Smooth muscle cell (in vitro differentiated cells): ENCODE measurements at regions not wholly inside any gene's neighbourhood (a gene's known extent, or its start where the extent isn't known, plus 50 kb on each side); places are given as distances from the start of the nearest gene placed in this dataset.

Experiments used
- DNase-seq: peaks from one replicate; lab custom pipeline; 2025; ENCODE audit not compliant: unreplicated experiment; lab: John Stamatoyannopoulos, UW
- H2AFZ ChIP-seq: fragments of 200-600 bp; sonication (generic); 2 replicates; pipeline ENCODE4 v1.6.0; 2016; ENCODE audit warnings: antibody characterized with exemption, low read depth, mild to moderate bottlenecking
- H3F3A ChIP-seq: fragments of 200-600 bp; sonication (generic); 2 replicates; pipeline ENCODE4 v1.6.0; 2017; ENCODE audit warnings: antibody characterized with exemption, low read depth
- H3K27ac ChIP-seq: fragments of 200-600 bp; sonication (generic); 2 replicates; pipeline ENCODE4 v1.5.1; 2016; ENCODE audit warnings: low read depth, mild to moderate bottlenecking
- H3K27me3 ChIP-seq: fragments of 200-600 bp; sonication (generic); 2 replicates; pipeline ENCODE4 v1.6.1; 2016; ENCODE audit warnings: low read depth, mild to moderate bottlenecking
- H3K36me3 ChIP-seq: fragments of 200-600 bp; sonication (generic); 2 replicates; pipeline ENCODE4 v1.5.1; 2016; ENCODE audit warnings: low read depth
- H3K4me1 ChIP-seq: fragments of 200-600 bp; sonication (generic); 2 replicates; pipeline ENCODE4 v1.5.1; 2016; ENCODE audit warnings: low read depth
- H3K4me2 ChIP-seq: fragments of 200-600 bp; sonication (generic); 2 replicates; pipeline ENCODE4 v1.6.0; 2016; ENCODE audit warnings: mild to moderate bottlenecking
- H3K4me3 ChIP-seq: fragments of 200-600 bp; sonication (generic); 2 replicates; pipeline ENCODE4 v1.5.1; 2016; ENCODE audit warnings: mild to moderate bottlenecking
- H3K79me2 ChIP-seq: fragments of 200-600 bp; sonication (generic); 2 replicates; pipeline ENCODE4 v1.6.0; 2016; ENCODE audit warnings: low read depth, mild to moderate bottlenecking
- H3K9ac ChIP-seq: fragments of 200-600 bp; sonication (generic); 2 replicates; pipeline ENCODE4 v1.6.0; 2016; ENCODE audit warnings: low read depth
- H3K9me3 ChIP-seq: fragments of 200-600 bp; sonication (generic); replicated peaks from 2 replicates; pipeline ENCODE4 v1.5.1; 2016; ENCODE audit warnings: low read depth
- H4K20me1 ChIP-seq: fragments of 200-600 bp; sonication (generic); 2 replicates; pipeline ENCODE4 v1.6.0; 2016; ENCODE audit warnings: low read depth
- CTCF ChIP-seq: fragments of 200-600 bp; sonication (generic); IDR thresholded peaks from 2 replicates; pipeline ENCODE4 v1.5.1; 2017; ENCODE audit warnings: borderline replicate concordance, mild to moderate bottlenecking, antibody characterized with exemption; ENCODE audit not compliant: insufficient read depth, poor library complexity, severe bottlenecking
- WGBS: methylation state at CpG from one replicate; pipeline ENCODE4 v1.1.7; 2016; ENCODE audit warnings: low lambda C conversion rate; 5-methylcytosine and 5-hydroxymethylcytosine counted together

- Histone ChIP-seq H3K4me2 (no peak overlapping the region), H3K79me2 (no peaks in the 10 kb centered on the region), H3K4me3 (no peak overlapping the region), H3K9ac (no peak overlapping the region), H2AFZ (no peak overlapping the region), H3F3A (peaks cover 7% of the 10 kb centered on the region), H3K9me3 (no peaks in the 10 kb centered on the region), H3K27ac (no peak overlapping the region), H4K20me1 (no peaks in the 10 kb centered on the region), H3K27me3 (no peaks in the 10 kb centered on the region), H3K36me3 (no peaks in the 10 kb centered on the region), H3K4me1 (peaks cover 4% of the 10 kb centered on the region)
- no peak for TF ChIP-seq CTCF
- WGBS: 90% methylated on average over 9 of the region's 9 CpGs
- DNase-seq: no peak
These were observed 135.4 kb downstream of the TRIB2 start for GRCh38 chr2:12852135-12852534.

- Histone ChIP-seq H3K9me3 (no peaks in the 10 kb centered on the region), H3K27me3 (no peaks in the 10 kb centered on the region), H3K9ac (no peak overlapping the region), H2AFZ (no peak overlapping the region), H3K4me2 (no peak overlapping the region), H3K4me1 (peaks cover 6% of the 10 kb centered on the region), H3K79me2 (no peaks in the 10 kb centered on the region), H3F3A (peaks cover 8% of the 10 kb centered on the region), H4K20me1 (no peaks in the 10 kb centered on the region), H3K36me3 (no peaks in the 10 kb centered on the region), H3K27ac (no peak overlapping the region), H3K4me3 (no peak overlapping the region)
- DNase-seq: no peak
- TF ChIP-seq CTCF: no peak
- WGBS: 82% methylated on average over 28 of the region's 28 CpGs
These were observed 137.3 kb downstream of the TRIB2 start for GRCh38 chr2:12854001-12854530.

GRCh38 chr2:12855508-12855907, 138.8 kb downstream of the TRIB2 start:
- H3F3A ChIP-seq: peaks cover 8% of the 10 kb centered on the region
- H3K27me3 ChIP-seq: no peaks in the 10 kb centered on the region
- DNase-seq: no peak
- no peak overlapping the region for H2AFZ ChIP-seq
- no peaks in the 10 kb centered on the region for H3K36me3 ChIP-seq
- no peaks in the 10 kb centered on the region for H4K20me1 ChIP-seq
- H3K4me2 ChIP-seq: no peak overlapping the region
- H3K27ac ChIP-seq: no peak overlapping the region
- peaks cover 5% of the 10 kb centered on the region for H3K9me3 ChIP-seq
- H3K9ac ChIP-seq: no peak overlapping the region
- H3K4me1 ChIP-seq: peaks cover 6% of the 10 kb centered on the region
- TF ChIP-seq CTCF: no peak
- H3K4me3 ChIP-seq: no peak overlapping the region
- H3K79me2 ChIP-seq: no peaks in the 10 kb centered on the region

GRCh38 chr2:12856934-12857601, 140.3 kb downstream of the TRIB2 start:
- Histone ChIP-seq H3F3A (peaks cover 8% of the 10 kb centered on the region), H4K20me1 (no peaks in the 10 kb centered on the region), H2AFZ (peak overlapping the region; percentile 86), H3K9me3 (peaks cover 5% of the 10 kb centered on the region), H3K9ac (no peak overlapping the region), H3K27ac (peak overlapping the region; percentile 74), H3K36me3 (no peaks in the 10 kb centered on the region), H3K4me2 (peak overlapping the region; percentile 76), H3K4me1 (peaks cover 6% of the 10 kb centered on the region), H3K27me3 (no peaks in the 10 kb centered on the region), H3K79me2 (no peaks in the 10 kb centered on the region), H3K4me3 (no peak overlapping the region)
- no peak for DNase-seq
- TF ChIP-seq CTCF: no peak
- WGBS: 54% methylated on average over 3 of the region's 3 CpGs
